CD4-positive, alpha-beta T cell treated with Interleukin-1 beta for 1 hour (primary cell): ENCODE measurements at regions not wholly inside any gene's neighbourhood (a gene's known extent, or its start where the extent isn't known, plus 50 kb on each side); places are given as distances from the start of the nearest gene placed in this dataset.
A peak's percentile ranks its signal among the peaks of the same experiment; 100 is the strongest.
"Not testable (repeated sequence)": the region's sequence is repeated elsewhere in the genome, so short reads cannot be mapped to it uniquely, and the experiment has no call there.

Source experiments
- DNase-seq, 2 donors: peaks; one replicate each; pipeline ENCODE4 v3.0.0-alpha.2; 2020 to 2022

DNA sequence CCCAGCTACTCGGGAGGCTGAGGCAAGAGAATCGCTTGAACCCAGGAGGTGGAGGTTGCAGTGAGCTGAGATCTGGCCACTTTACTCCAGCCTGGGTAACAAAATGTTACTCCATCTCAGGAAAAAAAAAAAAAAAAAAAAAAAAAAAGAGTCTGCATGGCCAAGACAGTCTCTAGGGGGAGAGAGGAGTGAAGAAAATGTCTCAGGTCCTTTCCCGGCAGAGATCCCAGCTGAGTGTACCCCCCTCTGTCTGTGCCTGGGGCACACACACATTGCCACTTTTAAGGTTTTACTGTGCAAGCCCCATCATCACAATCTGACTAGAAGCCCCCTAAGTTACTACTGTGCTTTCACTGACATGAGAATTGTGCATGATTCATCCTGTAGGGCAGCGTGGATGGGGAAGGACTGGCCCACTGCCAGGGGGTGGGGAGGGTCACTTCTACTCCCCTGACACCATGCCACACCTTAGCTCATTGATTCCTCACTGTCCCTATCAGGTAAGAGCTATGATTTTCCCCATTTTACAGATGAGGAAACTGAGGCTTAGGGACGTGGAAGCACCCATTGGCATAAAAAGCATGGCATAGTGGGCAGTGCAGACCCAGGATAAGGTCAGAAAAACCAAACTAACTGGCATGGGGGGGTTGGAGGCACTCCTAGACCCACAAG, 102.3 kb upstream of the LARP1 start:
- DNase-seq = no peak

- DNase-seq = not testable (repeated sequence)
Measured at GRCh38 chr5:154651795-154652194, 103.4 kb upstream of the LARP1 start.

GRCh38 chr5:154648706-154649105, 106.5 kb upstream of the LARP1 start:
- no peak for DNase-seq

DNA sequence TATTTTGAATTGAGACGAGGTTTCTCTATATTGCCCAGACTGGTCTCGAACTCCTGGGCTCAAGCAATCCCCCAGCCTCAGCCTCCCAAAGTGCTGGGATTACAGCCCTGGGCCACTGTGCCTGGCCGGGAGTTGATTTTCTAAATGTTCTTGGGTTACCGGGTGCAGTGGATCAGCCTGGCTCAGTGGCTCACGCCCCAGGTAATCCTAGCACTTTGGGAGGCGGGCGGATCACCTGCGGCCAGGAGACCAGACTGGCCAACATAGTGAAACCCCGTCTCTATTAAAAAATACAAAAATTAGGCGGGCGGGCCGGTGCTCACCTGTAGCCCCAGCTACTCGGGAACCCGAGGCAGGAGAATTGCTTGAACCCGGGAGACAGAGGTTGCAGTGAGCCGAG, 106.9 kb upstream of the LARP1 start:
- DNase-seq = no peak

GRCh38 chr5:154647761-154648145, 107.4 kb upstream of the LARP1 start:
- DNase-seq = no peak

DNA sequence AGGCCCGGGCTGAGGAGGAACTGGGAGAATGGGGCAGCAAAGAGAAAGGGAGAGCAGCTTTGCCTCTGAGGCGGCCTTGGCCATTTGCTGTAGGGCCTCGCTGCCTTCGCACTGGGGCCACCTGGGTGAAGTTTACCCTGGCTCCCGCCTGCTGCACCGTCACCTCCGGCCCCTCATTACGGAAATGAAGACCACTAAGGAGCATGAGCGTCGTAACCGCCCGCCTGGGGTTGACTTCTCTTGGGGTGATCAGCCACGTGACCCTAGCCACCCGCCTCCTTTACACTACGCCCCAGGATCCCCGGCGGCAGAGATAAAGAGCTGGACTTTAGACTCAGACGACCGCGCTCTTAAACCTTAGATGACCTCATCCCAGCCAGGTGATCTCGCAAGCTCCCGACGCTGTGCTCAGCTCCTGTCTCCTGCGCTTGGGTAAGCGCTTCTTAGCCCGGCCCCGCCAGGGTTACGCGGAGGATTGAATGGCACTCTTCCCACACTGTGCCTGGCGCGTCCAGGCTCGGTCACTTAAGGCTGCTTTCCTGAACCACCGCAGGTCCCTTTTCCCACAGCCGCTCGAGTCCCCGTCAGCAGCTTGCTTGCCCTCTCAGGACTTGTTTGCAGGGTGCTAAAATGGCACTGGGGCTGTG, 107.9 kb upstream of the LARP1 start:
- DNase-seq = peak in 1 of 2 donors; percentile 29

DNA sequence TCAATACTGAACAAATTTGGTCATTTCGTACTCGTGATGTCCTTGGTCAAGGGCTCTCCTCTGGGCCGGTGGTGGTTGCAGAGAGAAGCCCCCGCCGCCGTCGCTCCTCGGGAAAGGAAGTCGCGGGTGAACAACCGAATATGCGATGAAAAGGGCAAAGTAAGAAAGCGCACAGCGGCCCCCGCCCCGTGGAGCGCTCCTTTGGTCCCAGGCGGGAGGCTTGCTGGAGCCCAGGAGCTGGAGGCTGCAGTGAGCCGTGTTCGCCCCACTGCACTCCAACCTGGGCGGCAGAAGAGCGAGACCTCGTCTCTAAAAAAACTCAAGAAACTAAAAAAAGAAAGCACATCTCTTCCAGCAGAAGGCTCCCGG, 108.4 kb upstream of the LARP1 start:
- no peak for DNase-seq

GRCh38 chr5:154644745-154645411, 110.3 kb upstream of the LARP1 start:
- DNase-seq = no peak

GRCh38 chr5:154642499-154643245, 112.5 kb upstream of the LARP1 start:
- no peak for DNase-seq

- DNase-seq = peak in 1 of 2 donors; percentile 11
Measured at GRCh38 chr5:154640213-154640831, 114.9 kb upstream of the LARP1 start.

- not testable (repeated sequence) for DNase-seq
Measured at GRCh38 chr5:154636786-154637185, 118.4 kb upstream of the LARP1 start.

DNA sequence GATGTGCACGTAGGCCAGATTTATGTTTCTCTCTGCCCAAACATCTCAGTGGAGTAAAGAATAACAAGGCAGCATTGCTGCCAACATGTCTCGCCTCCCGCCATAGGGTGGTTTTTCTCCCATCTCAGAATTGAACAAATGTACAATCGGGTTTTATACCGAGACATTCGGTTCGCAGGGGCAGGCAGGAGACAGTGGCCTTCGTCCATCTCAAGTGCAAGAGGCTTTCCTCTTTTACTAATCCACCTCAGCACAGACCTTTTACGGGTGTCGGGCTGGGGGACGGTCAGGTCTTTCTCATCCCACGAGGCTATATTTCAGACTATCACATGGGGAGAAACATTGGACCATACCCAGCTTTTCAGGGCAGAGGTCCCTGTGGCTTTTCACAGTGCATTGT, 118.9 kb upstream of the LARP1 start:
- not testable (repeated sequence) for DNase-seq

GRCh38 chr5:154633744-154634143, 121.4 kb upstream of the LARP1 start:
- DNase-seq = not testable (repeated sequence)

GRCh38 chr5:154631141-154631540, 124.0 kb upstream of the LARP1 start:
- no peak for DNase-seq

DNA sequence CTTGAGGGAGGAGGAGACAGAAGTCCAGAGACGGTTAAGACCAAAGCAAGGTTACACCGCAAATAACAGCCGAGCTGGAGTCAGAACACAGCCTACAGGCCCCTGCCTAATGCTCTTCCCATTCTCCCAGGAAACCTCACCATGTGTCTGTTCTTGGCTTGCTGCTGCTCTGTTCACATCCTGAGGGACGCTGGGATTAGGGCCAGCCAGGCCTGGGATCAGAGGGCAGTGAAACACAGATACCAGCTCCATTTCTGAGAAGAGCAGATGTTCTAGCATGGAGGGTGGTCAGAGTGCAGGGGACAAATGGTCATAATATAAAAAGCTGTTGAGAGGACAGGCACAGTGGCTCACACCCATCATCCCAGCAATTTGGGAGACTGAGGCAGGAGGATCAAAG, 124.8 kb upstream of the LARP1 start:
- no peak for DNase-seq

DNA sequence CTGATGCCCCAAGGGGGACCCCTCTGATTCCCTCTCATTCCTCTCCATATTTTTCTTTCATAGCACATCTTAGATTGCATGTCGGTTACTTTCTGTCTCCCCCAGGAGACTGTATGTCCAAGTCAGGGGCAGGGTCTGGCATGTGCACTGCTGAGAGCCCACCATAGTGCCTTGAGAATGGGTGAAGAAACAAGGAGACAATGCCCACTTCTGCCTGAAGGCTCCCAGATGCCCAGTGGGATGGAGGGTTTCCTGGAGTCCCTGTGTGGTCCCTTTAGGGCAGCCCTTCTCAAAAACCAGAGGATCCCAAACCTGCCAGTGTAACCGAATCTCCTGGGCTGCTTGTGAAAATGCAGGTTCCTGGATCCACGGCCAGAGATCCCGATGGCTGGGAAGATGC, 126.5 kb upstream of the LARP1 start:
- DNase-seq = no peak

DNA sequence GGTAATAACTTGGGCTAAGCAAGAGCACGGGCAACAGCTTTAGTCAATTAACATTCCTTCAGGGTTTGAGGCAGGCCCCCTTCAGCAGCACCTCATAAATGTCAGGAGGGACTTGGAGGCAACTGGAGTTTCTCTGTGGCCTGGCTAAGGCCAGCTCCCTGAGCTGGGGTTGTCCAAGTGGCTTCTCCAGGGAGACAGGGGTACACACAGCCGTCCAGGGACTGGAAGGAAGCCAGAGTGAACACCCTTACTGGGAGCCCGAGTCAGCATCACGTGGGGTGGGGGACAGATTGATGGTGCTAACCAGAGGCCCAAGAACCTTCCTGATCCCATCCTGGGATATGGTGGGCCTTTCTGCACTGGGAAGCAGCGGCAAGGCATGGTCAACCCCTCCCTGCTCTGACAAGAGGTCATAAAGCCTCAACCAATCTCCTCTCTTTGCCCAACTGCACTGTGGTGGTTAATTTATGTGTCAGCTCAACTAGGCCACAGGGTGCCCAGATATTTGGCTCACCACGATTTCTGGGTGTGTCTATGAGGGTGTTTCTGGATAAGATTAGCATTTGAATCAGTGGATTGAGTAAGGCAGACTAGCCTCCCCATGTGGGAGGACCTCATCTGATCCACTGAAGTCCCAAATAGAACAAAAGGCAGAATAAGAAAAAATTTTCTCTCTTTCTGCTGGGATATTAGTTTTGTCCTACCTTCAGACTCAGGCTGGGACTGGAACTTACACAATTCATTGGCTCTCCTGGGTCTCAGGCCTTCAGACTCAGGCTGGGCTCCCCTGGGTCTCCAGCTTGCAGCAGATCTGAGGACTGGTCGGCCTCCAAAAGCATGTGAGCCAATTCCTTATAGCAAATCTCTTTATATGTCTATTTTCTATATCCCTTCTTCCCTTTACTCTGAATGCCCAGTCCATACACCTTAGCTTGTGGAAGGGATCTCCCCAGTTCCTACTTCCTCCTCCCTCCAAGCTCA, 127.2 kb upstream of the LARP1 start:
- DNase-seq = no peak

DNA sequence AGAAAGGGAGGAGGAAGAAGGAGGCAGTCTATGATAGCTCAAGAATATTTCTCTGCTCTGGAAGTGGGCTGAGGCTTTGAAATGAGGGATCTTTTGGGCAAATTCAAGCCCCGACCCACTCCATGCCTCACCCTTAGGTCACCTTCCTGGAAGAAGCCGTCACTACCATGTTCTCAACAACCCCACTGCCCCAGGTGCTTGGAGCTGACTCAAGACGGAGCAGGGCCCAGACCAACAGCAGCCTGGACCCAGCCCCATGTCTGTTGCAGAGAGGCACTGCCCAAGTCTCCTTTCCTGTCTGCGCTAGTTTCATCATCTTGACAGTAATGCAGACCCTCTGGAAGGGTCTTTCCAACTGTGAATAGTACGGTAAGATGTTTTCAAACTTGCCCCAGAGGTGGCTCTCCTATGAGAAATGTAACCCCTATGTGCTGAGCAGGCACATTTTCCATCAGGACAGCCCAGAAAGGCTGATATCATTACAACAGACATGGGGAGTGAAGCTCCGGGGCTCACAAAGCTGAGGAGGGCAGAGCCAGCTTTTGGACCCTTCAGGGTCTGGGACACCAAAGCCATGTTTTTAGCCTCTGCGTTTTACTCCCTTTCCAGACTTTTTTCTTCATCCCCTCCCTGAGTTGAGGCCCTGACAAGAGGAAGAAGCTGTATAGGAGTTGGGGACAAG, 128.2 kb upstream of the LARP1 start:
- DNase-seq = no peak

DNA sequence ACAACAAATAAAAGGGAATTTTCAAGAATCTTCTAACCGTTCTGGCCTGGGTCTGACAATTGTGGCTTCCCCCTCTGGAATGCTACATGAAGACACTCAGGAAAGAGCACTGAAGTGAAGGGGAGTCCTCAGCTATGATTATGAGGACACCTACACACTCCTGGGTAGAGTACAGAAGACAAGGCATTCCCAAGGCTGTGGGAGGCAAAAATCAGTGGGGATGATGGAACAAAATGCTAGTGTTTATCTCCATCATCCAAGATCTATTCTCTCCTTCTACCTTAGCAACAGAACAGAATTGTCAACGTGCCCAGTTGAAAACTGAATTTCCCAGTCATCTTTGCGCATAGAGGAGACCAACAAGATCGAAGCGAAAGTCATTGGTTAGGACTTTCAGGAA, 130.1 kb upstream of the LARP1 start:
- no peak for DNase-seq

DNA sequence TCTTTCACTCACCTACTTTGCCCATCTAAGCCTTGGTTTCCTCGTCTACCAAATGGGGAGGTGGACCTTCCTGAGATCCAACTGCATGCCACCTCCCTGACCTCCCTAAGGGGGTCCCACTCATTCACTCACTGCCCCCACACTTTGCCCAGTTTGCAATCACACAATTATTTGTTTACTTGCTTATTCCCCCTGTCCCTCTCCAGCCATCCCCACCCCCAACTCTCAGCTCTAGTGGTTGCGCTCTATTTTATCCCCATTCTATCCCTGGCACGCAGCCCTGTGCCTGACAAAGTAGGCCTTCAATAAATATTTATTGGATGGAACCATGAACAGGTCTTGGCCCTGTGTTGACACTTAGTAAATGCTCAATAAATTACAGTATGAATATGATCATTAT, 130.8 kb upstream of the LARP1 start:
- DNase-seq = no peak

GRCh38 chr5:154620411-154620810, 134.8 kb upstream of the LARP1 start:
- no peak for DNase-seq
